DND-41 (cell line): ENCODE measurements at regions not wholly inside any gene's neighbourhood (a gene's known extent, or its start where the extent isn't known, plus 50 kb on each side); places are given as distances from the start of the nearest gene placed in this dataset.

Source experiments
- EZH2 ChIP-seq: IDR thresholded peaks from 3 replicates; pipeline ENCODE4 v1.6.1; 2012; ENCODE audit warnings: borderline replicate concordance, low read depth, mild to moderate bottlenecking, moderate library complexity, low read length, inconsistent platforms; ENCODE audit not compliant: severe bottlenecking
- TF ChIP-seq, protein P1 (sequence below): IDR thresholded peaks from 2 replicates; pipeline ENCODE4 v1.5.1; 2012; ENCODE audit warnings: borderline replicate concordance, low read length, moderate library complexity, mild to moderate bottlenecking; ENCODE audit not compliant: poor library complexity, severe bottlenecking; ENCODE audit errors: extremely low read depth

- TF ChIP-seq, protein P1, sequence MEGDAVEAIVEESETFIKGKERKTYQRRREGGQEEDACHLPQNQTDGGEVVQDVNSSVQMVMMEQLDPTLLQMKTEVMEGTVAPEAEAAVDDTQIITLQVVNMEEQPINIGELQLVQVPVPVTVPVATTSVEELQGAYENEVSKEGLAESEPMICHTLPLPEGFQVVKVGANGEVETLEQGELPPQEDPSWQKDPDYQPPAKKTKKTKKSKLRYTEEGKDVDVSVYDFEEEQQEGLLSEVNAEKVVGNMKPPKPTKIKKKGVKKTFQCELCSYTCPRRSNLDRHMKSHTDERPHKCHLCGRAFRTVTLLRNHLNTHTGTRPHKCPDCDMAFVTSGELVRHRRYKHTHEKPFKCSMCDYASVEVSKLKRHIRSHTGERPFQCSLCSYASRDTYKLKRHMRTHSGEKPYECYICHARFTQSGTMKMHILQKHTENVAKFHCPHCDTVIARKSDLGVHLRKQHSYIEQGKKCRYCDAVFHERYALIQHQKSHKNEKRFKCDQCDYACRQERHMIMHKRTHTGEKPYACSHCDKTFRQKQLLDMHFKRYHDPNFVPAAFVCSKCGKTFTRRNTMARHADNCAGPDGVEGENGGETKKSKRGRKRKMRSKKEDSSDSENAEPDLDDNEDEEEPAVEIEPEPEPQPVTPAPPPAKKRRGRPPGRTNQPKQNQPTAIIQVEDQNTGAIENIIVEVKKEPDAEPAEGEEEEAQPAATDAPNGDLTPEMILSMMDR, result no peak
- TF ChIP-seq EZH2, result no peak
Measured at GRCh38 chr11:81744336-81745116, 989.1 kb downstream of the FAM181B start.
